ENCODE measurements at regions not wholly inside any gene's neighbourhood (a gene's known extent, or its start where the extent isn't known, plus 50 kb on each side); places are given as distances from the start of the nearest gene placed in this dataset.

GRCh38 chr7:156430109-156430508 is 210.5 kb upstream of the RNF32 start:
- ChIA-PET POLR2A (no interaction called here), CTCF (no interaction called here)
- DNase-seq (ENCODE audit: extremely low spot score) = no peak
- TF ChIP-seq LEF1 (IDR thresholded peaks at IDR 0.05; ENCODE audit: borderline replicate concordance) (no peak), FOXA1 (IDR thresholded peaks at IDR 0.05) (no peak), SUZ12 (IDR thresholded peaks at IDR 0.05) (no peak), BHLHE40 (IDR thresholded peaks at IDR 0.05; ENCODE audit: borderline replicate concordance) (no peak), ZNF384 (IDR thresholded peaks at IDR 0.05) (no peak), NFRKB (IDR thresholded peaks at IDR 0.05) (no peak), SP1 (IDR thresholded peaks at IDR 0.05) (no peak), FOXK2 (IDR thresholded peaks at IDR 0.05) (no peak), ARNT (IDR thresholded peaks at IDR 0.05) (no peak), TARDBP (IDR thresholded peaks at IDR 0.05) (no peak), FOXM1 (IDR thresholded peaks at IDR 0.05; ENCODE audit: borderline replicate concordance) (no peak), ELF4 (IDR thresholded peaks at IDR 0.05) (no peak), HDGF (IDR thresholded peaks at IDR 0.05; ENCODE audit: borderline replicate concordance) (no peak), CTBP1 (IDR thresholded peaks at IDR 0.05; ENCODE audit: borderline replicate concordance) (no peak), L3MBTL2 (conservative IDR thresholded peaks at IDR 0.05) (no peak), PKNOX1 (IDR thresholded peaks at IDR 0.05) (no peak)

GRCh38 chr7:156429514-156429913 is 211.1 kb upstream of the RNF32 start:
- TF ChIP-seq FOXK2 (IDR thresholded peaks at IDR 0.05) = no peak
- no peak for TF ChIP-seq L3MBTL2 (conservative IDR thresholded peaks at IDR 0.05)
- TF ChIP-seq BHLHE40 (IDR thresholded peaks at IDR 0.05; ENCODE audit: borderline replicate concordance) = no peak
- TF ChIP-seq HDGF (IDR thresholded peaks at IDR 0.05; ENCODE audit: borderline replicate concordance) = no peak
- no peak for TF ChIP-seq FOXM1 (IDR thresholded peaks at IDR 0.05; ENCODE audit: borderline replicate concordance)
- TF ChIP-seq SUZ12 (IDR thresholded peaks at IDR 0.05) = no peak
- TF ChIP-seq FOXA1 (IDR thresholded peaks at IDR 0.05) = no peak
- no peak for TF ChIP-seq ARNT (IDR thresholded peaks at IDR 0.05)
- TF ChIP-seq PKNOX1 (IDR thresholded peaks at IDR 0.05) = no peak
- no peak for TF ChIP-seq ZNF384 (IDR thresholded peaks at IDR 0.05)
- ChIA-PET POLR2A (no interaction called here), CTCF (no interaction called here)
- DNase-seq (ENCODE audit: extremely low spot score) = no peak

- ChIA-PET CTCF (no interaction called here), POLR2A (no interaction called here)
- no peak for DNase-seq (ENCODE audit: extremely low spot score)
- TF ChIP-seq SUZ12 (IDR thresholded peaks at IDR 0.05) = no peak
- no peak for TF ChIP-seq SP1 (IDR thresholded peaks at IDR 0.05)
- TF ChIP-seq NFRKB (IDR thresholded peaks at IDR 0.05) = no peak
- TF ChIP-seq CTBP1 (IDR thresholded peaks at IDR 0.05; ENCODE audit: borderline replicate concordance) = no peak
- TF ChIP-seq L3MBTL2 (conservative IDR thresholded peaks at IDR 0.05) = no peak
- TF ChIP-seq LEF1 (IDR thresholded peaks at IDR 0.05; ENCODE audit: borderline replicate concordance) = no peak
- no peak for TF ChIP-seq TARDBP (IDR thresholded peaks at IDR 0.05)
- no peak for TF ChIP-seq PKNOX1 (IDR thresholded peaks at IDR 0.05)
- TF ChIP-seq BHLHE40 (IDR thresholded peaks at IDR 0.05; ENCODE audit: borderline replicate concordance) = no peak
- no peak for TF ChIP-seq FOXM1 (IDR thresholded peaks at IDR 0.05; ENCODE audit: borderline replicate concordance)
- no peak for TF ChIP-seq ELF4 (IDR thresholded peaks at IDR 0.05)
- TF ChIP-seq HDGF (IDR thresholded peaks at IDR 0.05; ENCODE audit: borderline replicate concordance) = no peak
- TF ChIP-seq ARNT (IDR thresholded peaks at IDR 0.05) = no peak
- no peak for TF ChIP-seq ZNF384 (IDR thresholded peaks at IDR 0.05)
- no peak for TF ChIP-seq FOXA1 (IDR thresholded peaks at IDR 0.05)
- TF ChIP-seq FOXK2 (IDR thresholded peaks at IDR 0.05) = no peak
Observed at GRCh38 chr7:156423876-156424275, 216.7 kb upstream of the RNF32 start.

GRCh38 chr7:156420496-156420895 is 220.1 kb upstream of the RNF32 start:
- TF ChIP-seq BHLHE40 (IDR thresholded peaks at IDR 0.05; ENCODE audit: borderline replicate concordance) (no peak), TARDBP (IDR thresholded peaks at IDR 0.05) (no peak), HDGF (IDR thresholded peaks at IDR 0.05; ENCODE audit: borderline replicate concordance) (no peak), FOXA1 (IDR thresholded peaks at IDR 0.05) (no peak), FOXM1 (IDR thresholded peaks at IDR 0.05; ENCODE audit: borderline replicate concordance) (no peak), FOXK2 (IDR thresholded peaks at IDR 0.05) (no peak), CTBP1 (IDR thresholded peaks at IDR 0.05; ENCODE audit: borderline replicate concordance) (no peak), LEF1 (IDR thresholded peaks at IDR 0.05; ENCODE audit: borderline replicate concordance) (no peak), PKNOX1 (IDR thresholded peaks at IDR 0.05) (no peak), ZNF384 (IDR thresholded peaks at IDR 0.05) (no peak), SUZ12 (IDR thresholded peaks at IDR 0.05) (no peak), ELF4 (IDR thresholded peaks at IDR 0.05) (no peak), L3MBTL2 (conservative IDR thresholded peaks at IDR 0.05) (no peak), NFRKB (IDR thresholded peaks at IDR 0.05) (no peak), SP1 (IDR thresholded peaks at IDR 0.05) (no peak), ARNT (IDR thresholded peaks at IDR 0.05) (no peak)
- ChIA-PET POLR2A (no interaction called here), CTCF (no interaction called here)
- DNase-seq (ENCODE audit: extremely low spot score) = no peak

- CTCF ChIA-PET = no interaction called here
- DNase-seq (ENCODE audit: extremely low spot score) = no peak
- TF ChIP-seq FOXM1 (IDR thresholded peaks at IDR 0.05; ENCODE audit: borderline replicate concordance) (no peak), PKNOX1 (IDR thresholded peaks at IDR 0.05) (no peak), HDGF (IDR thresholded peaks at IDR 0.05; ENCODE audit: borderline replicate concordance) (no peak), FOXK2 (IDR thresholded peaks at IDR 0.05) (no peak), ELF4 (IDR thresholded peaks at IDR 0.05) (no peak), SP1 (IDR thresholded peaks at IDR 0.05) (no peak), BHLHE40 (IDR thresholded peaks at IDR 0.05; ENCODE audit: borderline replicate concordance) (no peak), SUZ12 (IDR thresholded peaks at IDR 0.05) (no peak), FOXA1 (IDR thresholded peaks at IDR 0.05) (no peak), ZNF384 (IDR thresholded peaks at IDR 0.05) (no peak), TARDBP (IDR thresholded peaks at IDR 0.05) (no peak), ARNT (IDR thresholded peaks at IDR 0.05) (no peak), LEF1 (IDR thresholded peaks at IDR 0.05; ENCODE audit: borderline replicate concordance) (no peak), CTBP1 (IDR thresholded peaks at IDR 0.05; ENCODE audit: borderline replicate concordance) (no peak)
- POLR2A ChIA-PET = no interaction called here
Observed at GRCh38 chr7:156419782-156420181, 220.8 kb upstream of the RNF32 start.
